Loucy (cell line): ENCODE measurements at regions not wholly inside any gene's neighbourhood (a gene's known extent, or its start where the extent isn't known, plus 50 kb on each side); places are given as distances from the start of the nearest gene placed in this dataset.

ENCODE experiments used
- H2AFZ ChIP-seq: fragments of 200-600 bp; sonication (generic); 2 replicates; pipeline ENCODE4 v1.6.0; 2016; ENCODE audit warnings: antibody characterized with exemption, mild to moderate bottlenecking, low read length, moderate library complexity
- H3F3A ChIP-seq: fragments of 200-600 bp; 2 replicates; pipeline ENCODE4 v1.6.0; 2016; ENCODE audit warnings: antibody characterized with exemption, low read depth, mild to moderate bottlenecking
- H3K27me3 ChIP-seq: fragments of 200-600 bp; sonication (generic); 2 replicates; pipeline ENCODE4 v1.6.1; 2014; ENCODE audit warnings: low read length, mild to moderate bottlenecking; ENCODE audit not compliant: insufficient read depth, poor library complexity, severe bottlenecking
- H3K36me3 ChIP-seq: fragments of 200-600 bp; sonication (generic); 2 replicates; pipeline ENCODE4 v1.6.1; 2016; ENCODE audit warnings: low read length; ENCODE audit not compliant: insufficient read depth
- H3K4me1 ChIP-seq: fragments of 200-600 bp; sonication (generic); 2 replicates; pipeline ENCODE4 v1.5.1; 2014; ENCODE audit warnings: low read length, mild to moderate bottlenecking; ENCODE audit not compliant: insufficient read depth, poor library complexity, severe bottlenecking
- H3K4me2 ChIP-seq: fragments of 200-600 bp; sonication (generic); 2 replicates; pipeline ENCODE4 v1.6.0; 2014; ENCODE audit warnings: antibody characterized with exemption, low read length, low read depth, mild to moderate bottlenecking; ENCODE audit not compliant: poor library complexity, severe bottlenecking
- H3K4me3 ChIP-seq: fragments of 200-600 bp; sonication (generic); 2 replicates; pipeline ENCODE4 v1.5.1; 2014; ENCODE audit warnings: low read length, mild to moderate bottlenecking, mixed read lengths; ENCODE audit not compliant: poor library complexity, severe bottlenecking
- H3K79me2 ChIP-seq: fragments of 200-600 bp; sonication (generic); 2 replicates; pipeline ENCODE4 v1.6.1; 2014; ENCODE audit warnings: low read length; ENCODE audit not compliant: insufficient read depth
- H3K9ac ChIP-seq: fragments of 200-600 bp; sonication (generic); 2 replicates; pipeline ENCODE4 v1.6.0; 2014; ENCODE audit warnings: mild to moderate bottlenecking, low read depth, low read length, moderate library complexity; ENCODE audit not compliant: poor library complexity, severe bottlenecking
- H3K9me2 ChIP-seq: fragments of 200-600 bp; sonication (generic); replicated peaks from 2 replicates; pipeline ENCODE4 v1.6.1; 2016; ENCODE audit warnings: low read depth, low read length, mixed read lengths
- H3K9me3 ChIP-seq: fragments of 200-600 bp; sonication (generic); 2 replicates; pipeline ENCODE4 v1.6.1; 2014; ENCODE audit warnings: mild to moderate bottlenecking, antibody characterized with exemption, low read length, low read depth; ENCODE audit not compliant: insufficient read depth
- H4K20me1 ChIP-seq: fragments of 200-600 bp; sonication (generic); 2 replicates; pipeline ENCODE4 v1.6.0; 2014; ENCODE audit warnings: antibody characterized with exemption, low read length, mild to moderate bottlenecking; ENCODE audit not compliant: insufficient read depth, poor library complexity, severe bottlenecking
- CTCF ChIP-seq: fragments of 200-600 bp; sonication (generic); conservative IDR thresholded peaks from 2 replicates; pipeline ENCODE4 v1.5.1; 2014; ENCODE audit warnings: mild to moderate bottlenecking, antibody characterized with exemption, low read length
- EZH2phosphoT487 ChIP-seq: fragments of 200-600 bp; IDR thresholded peaks from 2 replicates; pipeline ENCODE4 v1.6.1; 2018; ENCODE audit warnings: antibody characterized with exemption, mild to moderate bottlenecking, moderate library complexity, borderline replicate concordance

- Histone ChIP-seq H3K4me2 (no peak overlapping the region), H3F3A (no peaks in the 10 kb centered on the region), H3K79me2 (no peaks in the 10 kb centered on the region), H3K9me2 (no peaks in the 10 kb centered on the region), H2AFZ (no peak overlapping the region), H3K36me3 (no peaks in the 10 kb centered on the region), H3K9ac (no peak overlapping the region), H3K9me3 (no peaks in the 10 kb centered on the region), H3K4me1 (no peaks in the 10 kb centered on the region), H4K20me1 (no peaks in the 10 kb centered on the region), H3K4me3 (no peak overlapping the region), H3K27me3 (no peaks in the 10 kb centered on the region)
- TF ChIP-seq CTCF (no peak), EZH2phosphoT487 (no peak)
Observed at GRCh38 chr16:8127070-8127469, 463.2 kb downstream of the TMEM114 start.

- no peak overlapping the region for H2AFZ ChIP-seq
- H3K4me2 ChIP-seq: no peak overlapping the region
- H3K9me2 ChIP-seq: no peaks in the 10 kb centered on the region
- H3K4me1 ChIP-seq: no peaks in the 10 kb centered on the region
- TF ChIP-seq CTCF (no peak), EZH2phosphoT487 (no peak)
- no peaks in the 10 kb centered on the region for H3K36me3 ChIP-seq
- H4K20me1 ChIP-seq: no peaks in the 10 kb centered on the region
- H3K9ac ChIP-seq: no peak overlapping the region
- no peaks in the 10 kb centered on the region for H3F3A ChIP-seq
- H3K79me2 ChIP-seq: no peaks in the 10 kb centered on the region
- H3K9me3 ChIP-seq: no peaks in the 10 kb centered on the region
- H3K27me3 ChIP-seq: no peaks in the 10 kb centered on the region
- H3K4me3 ChIP-seq: no peak overlapping the region
Observed at GRCh38 chr16:8126313-8126712, 464.0 kb downstream of the TMEM114 start.

- no peaks in the 10 kb centered on the region for H3K79me2 ChIP-seq
- no peaks in the 10 kb centered on the region for H3K4me1 ChIP-seq
- H3K9ac ChIP-seq: no peak overlapping the region
- H3K9me2 ChIP-seq: no peaks in the 10 kb centered on the region
- no peaks in the 10 kb centered on the region for H3K36me3 ChIP-seq
- no peaks in the 10 kb centered on the region for H3K9me3 ChIP-seq
- H3K27me3 ChIP-seq: no peaks in the 10 kb centered on the region
- no peak overlapping the region for H3K4me2 ChIP-seq
- no peaks in the 10 kb centered on the region for H3F3A ChIP-seq
- TF ChIP-seq EZH2phosphoT487 (no peak), CTCF (no peak)
- H4K20me1 ChIP-seq: no peaks in the 10 kb centered on the region
- no peak overlapping the region for H2AFZ ChIP-seq
- no peak overlapping the region for H3K4me3 ChIP-seq
Observed at GRCh38 chr16:8120001-8120400, 470.3 kb downstream of the TMEM114 start.
